Testis (tissue), 2 donors: ENCODE measurements at regions not wholly inside any gene's neighbourhood (a gene's known extent, or its start where the extent isn't known, plus 50 kb on each side); places are given as distances from the start of the nearest gene placed in this dataset.

Source experiments
- POLR2A ChIP-seq: fragments of 450-650 bp; IDR thresholded peaks from one replicate; pipeline ENCODE4 v1.6.1; 2017; ENCODE audit warnings: antibody characterized with exemption, mild to moderate bottlenecking, moderate library complexity
- TF ChIP-seq, protein P1 (sequence below), 3 experiments: fragments of 450-650 bp in 2 of 3; fragments of 200-600 bp in 1 of 3; sonication (generic) in 1 of 3; IDR thresholded peaks; one replicate each; pipeline ENCODE4 v1.5.1; 2016 to 2019; ENCODE audit warnings: antibody characterized with exemption in 3 of 3, mild to moderate bottlenecking in 2 of 3, moderate library complexity in 1 of 3

DNA sequence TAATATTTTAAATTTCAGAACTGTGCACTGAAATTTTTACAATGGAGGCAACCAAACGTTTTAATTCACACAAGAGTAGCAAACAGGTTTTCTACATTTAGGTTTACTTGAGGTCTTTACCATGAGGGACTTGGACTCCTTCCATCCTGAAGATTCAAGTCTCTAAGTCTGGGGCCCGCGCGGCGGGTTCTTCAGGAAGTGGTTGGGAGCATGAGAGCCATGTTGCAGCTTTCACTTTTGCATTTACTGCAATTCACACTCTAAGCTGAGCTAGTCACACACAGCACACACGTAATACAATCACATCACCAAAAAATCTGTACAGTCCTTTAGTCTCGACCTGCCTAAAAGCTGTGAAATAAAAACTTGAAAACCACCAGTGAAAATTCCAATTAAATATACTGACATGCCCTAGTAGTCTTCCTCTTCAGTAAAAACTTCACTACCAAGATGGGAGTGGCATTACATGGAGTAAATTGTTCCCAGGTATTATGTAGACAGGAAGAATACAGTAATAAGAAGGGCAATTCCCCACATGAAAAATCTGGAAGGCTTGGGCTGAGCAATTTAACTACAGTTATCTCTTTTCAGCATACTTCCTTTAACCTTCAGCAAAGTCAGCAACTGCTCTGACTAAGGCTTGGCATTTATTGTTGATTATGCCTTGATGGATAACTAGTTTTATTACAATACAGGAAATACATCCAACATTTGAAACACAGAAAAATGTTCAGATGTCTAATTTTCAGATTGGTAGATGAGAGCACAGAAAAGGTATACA is 571.1 kb upstream of the DIPK2B start:
- TF ChIP-seq, protein P1, sequence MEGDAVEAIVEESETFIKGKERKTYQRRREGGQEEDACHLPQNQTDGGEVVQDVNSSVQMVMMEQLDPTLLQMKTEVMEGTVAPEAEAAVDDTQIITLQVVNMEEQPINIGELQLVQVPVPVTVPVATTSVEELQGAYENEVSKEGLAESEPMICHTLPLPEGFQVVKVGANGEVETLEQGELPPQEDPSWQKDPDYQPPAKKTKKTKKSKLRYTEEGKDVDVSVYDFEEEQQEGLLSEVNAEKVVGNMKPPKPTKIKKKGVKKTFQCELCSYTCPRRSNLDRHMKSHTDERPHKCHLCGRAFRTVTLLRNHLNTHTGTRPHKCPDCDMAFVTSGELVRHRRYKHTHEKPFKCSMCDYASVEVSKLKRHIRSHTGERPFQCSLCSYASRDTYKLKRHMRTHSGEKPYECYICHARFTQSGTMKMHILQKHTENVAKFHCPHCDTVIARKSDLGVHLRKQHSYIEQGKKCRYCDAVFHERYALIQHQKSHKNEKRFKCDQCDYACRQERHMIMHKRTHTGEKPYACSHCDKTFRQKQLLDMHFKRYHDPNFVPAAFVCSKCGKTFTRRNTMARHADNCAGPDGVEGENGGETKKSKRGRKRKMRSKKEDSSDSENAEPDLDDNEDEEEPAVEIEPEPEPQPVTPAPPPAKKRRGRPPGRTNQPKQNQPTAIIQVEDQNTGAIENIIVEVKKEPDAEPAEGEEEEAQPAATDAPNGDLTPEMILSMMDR (IDR thresholded peaks at IDR 0.05) = no peak
- no peak for TF ChIP-seq POLR2A
